Testis (tissue), 2 donors: ENCODE measurements at regions not wholly inside any gene's neighbourhood (a gene's known extent, or its start where the extent isn't known, plus 50 kb on each side); places are given as distances from the start of the nearest gene placed in this dataset.

Experiments used
- POLR2A ChIP-seq: fragments of 450-650 bp; IDR thresholded peaks from one replicate; pipeline ENCODE4 v1.6.1; 2017; ENCODE audit warnings: antibody characterized with exemption, mild to moderate bottlenecking, moderate library complexity
- TF ChIP-seq, protein P1 (sequence below), 3 experiments: fragments of 450-650 bp in 2 of 3; fragments of 200-600 bp in 1 of 3; sonication (generic) in 1 of 3; IDR thresholded peaks; one replicate each; pipeline ENCODE4 v1.5.1; 2016 to 2019; ENCODE audit warnings: antibody characterized with exemption in 3 of 3, mild to moderate bottlenecking in 2 of 3, moderate library complexity in 1 of 3

GRCh38 chr13:75220861-75221260 is 261.1 kb downstream of the TBC1D4 start:
- TF ChIP-seq, protein P1, sequence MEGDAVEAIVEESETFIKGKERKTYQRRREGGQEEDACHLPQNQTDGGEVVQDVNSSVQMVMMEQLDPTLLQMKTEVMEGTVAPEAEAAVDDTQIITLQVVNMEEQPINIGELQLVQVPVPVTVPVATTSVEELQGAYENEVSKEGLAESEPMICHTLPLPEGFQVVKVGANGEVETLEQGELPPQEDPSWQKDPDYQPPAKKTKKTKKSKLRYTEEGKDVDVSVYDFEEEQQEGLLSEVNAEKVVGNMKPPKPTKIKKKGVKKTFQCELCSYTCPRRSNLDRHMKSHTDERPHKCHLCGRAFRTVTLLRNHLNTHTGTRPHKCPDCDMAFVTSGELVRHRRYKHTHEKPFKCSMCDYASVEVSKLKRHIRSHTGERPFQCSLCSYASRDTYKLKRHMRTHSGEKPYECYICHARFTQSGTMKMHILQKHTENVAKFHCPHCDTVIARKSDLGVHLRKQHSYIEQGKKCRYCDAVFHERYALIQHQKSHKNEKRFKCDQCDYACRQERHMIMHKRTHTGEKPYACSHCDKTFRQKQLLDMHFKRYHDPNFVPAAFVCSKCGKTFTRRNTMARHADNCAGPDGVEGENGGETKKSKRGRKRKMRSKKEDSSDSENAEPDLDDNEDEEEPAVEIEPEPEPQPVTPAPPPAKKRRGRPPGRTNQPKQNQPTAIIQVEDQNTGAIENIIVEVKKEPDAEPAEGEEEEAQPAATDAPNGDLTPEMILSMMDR (IDR thresholded peaks at IDR 0.05): no peak
- TF ChIP-seq POLR2A: no peak
